ENCODE measurements at regions not wholly inside any gene's neighbourhood (a gene's known extent, or its start where the extent isn't known, plus 50 kb on each side); places are given as distances from the start of the nearest gene placed in this dataset.

- intact Hi-C loops (cut with DNase I): no loop called here
- Histone ChIP-seq H3K27me3 (no peaks in the 10 kb centered on the region), H3K4me3 (no peak overlapping the region), H3K9me3 (no peaks in the 10 kb centered on the region), H3K4me1 (no peaks in the 10 kb centered on the region), H3K27ac (no peak overlapping the region), H3K36me3 (no peaks in the 10 kb centered on the region)
- 80 to 83% methylated on average over 4 of the region's 4 CpGs for WGBS, 2 donors
- no peak for DNase-seq
- no peak for TF ChIP-seq CTCF (IDR thresholded peaks at IDR 0.05)
Observed at GRCh38 chr3:73164622-73165021, 103.2 kb downstream of the EBLN2 start.

GRCh38 chr3:73175698-73176097, 114.2 kb downstream of the EBLN2 start:
- no peaks in the 10 kb centered on the region for H3K27me3 ChIP-seq
- WGBS, 2 donors: 88% methylated on average over 1 of the region's 1 CpG; no CpG with 5 or more reads in 1 of the 2 donors
- intact Hi-C loops (cut with DNase I): no loop called here
- no peak overlapping the region for H3K27ac ChIP-seq
- H3K36me3 ChIP-seq: no peaks in the 10 kb centered on the region
- no peak overlapping the region for H3K4me3 ChIP-seq
- H3K4me1 ChIP-seq: no peaks in the 10 kb centered on the region
- DNase-seq: no peak
- TF ChIP-seq CTCF (IDR thresholded peaks at IDR 0.05): no peak
- TF ChIP-seq POLR2A (IDR thresholded peaks at IDR 0.05): no peak
- H3K9me3 ChIP-seq: no peaks in the 10 kb centered on the region

DNA sequence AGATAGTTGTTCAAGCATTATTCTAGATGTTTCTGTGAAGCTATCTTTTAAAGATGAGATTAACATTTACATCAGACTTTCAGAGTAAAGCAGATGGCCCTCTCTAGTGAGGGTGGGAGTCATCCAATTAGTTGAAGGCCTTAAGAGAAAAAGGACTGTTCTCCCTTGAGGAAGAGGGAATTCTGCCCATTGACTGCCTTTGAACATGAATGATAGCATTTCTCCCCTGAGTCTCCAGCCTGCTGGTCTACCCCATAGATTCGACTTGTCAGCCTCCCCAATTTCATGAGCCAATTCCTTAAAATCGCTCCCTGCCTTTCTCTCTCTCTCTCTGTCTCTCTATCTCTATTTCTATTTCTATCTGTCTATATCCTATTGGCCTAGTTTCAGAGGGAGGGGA, 115.5 kb downstream of the EBLN2 start:
- Histone ChIP-seq H3K9me3 (no peaks in the 10 kb centered on the region), H3K4me3 (no peak overlapping the region), H3K4me1 (no peaks in the 10 kb centered on the region), H3K27ac (no peak overlapping the region), H3K36me3 (no peaks in the 10 kb centered on the region), H3K27me3 (no peaks in the 10 kb centered on the region)
- no peak for DNase-seq
- no peak for TF ChIP-seq POLR2A (IDR thresholded peaks at IDR 0.05)
- TF ChIP-seq CTCF (IDR thresholded peaks at IDR 0.05): no peak
- intact Hi-C loops (cut with DNase I): no loop called here
- WGBS, 2 donors: 63 to 89% methylated on average over 2 of the region's 2 CpGs

DNA sequence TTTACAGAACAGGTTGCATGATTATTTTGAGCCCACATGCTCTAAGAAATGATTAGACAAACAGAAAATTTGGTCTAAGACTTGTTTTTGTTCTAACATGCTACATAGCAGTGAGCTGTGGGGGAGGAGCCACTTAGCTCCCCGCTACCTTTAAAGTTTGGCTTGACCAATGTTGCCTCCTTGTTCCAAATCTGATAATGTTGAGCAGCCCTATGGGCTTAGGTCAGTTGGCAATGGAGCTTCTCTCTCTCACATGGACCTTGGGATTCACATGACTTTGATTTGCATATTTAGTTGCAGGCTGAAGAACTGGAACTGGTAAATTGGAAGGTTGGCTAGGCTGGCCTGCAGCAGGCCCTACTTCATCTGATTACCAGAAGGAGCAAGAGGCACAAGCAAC, 116.4 kb downstream of the EBLN2 start:
- DNase-seq: no peak
- no peak overlapping the region for H3K4me3 ChIP-seq
- WGBS, 2 donors: 85 to 93% methylated on average over 1 of the region's 1 CpG
- intact Hi-C loops (cut with DNase I): no loop called here
- no peaks in the 10 kb centered on the region for H3K9me3 ChIP-seq
- H3K4me1 ChIP-seq: no peaks in the 10 kb centered on the region
- TF ChIP-seq POLR2A (IDR thresholded peaks at IDR 0.05): no peak
- TF ChIP-seq CTCF (IDR thresholded peaks at IDR 0.05): no peak
- H3K27me3 ChIP-seq: no peaks in the 10 kb centered on the region
- no peaks in the 10 kb centered on the region for H3K36me3 ChIP-seq
- no peak overlapping the region for H3K27ac ChIP-seq

DNA sequence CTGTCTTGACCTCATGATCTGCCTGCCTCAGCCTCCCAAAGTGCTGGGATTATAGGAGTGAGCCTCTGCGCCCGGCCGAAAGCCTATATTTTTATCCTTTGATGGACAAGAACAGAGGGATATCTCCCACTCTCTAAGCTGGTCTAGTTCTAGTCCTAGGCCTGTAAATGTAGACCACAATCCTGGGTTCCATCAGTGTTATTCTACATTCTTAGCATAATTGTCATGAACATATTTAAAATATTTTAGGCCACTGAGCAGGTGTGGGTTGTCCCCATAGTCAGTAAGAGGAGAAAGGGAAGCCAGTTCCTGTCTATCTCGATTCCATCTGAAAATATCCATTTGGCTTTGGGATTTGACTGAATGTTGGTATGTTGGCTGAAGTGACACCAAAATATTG, 118.1 kb downstream of the EBLN2 start:
- no peaks in the 10 kb centered on the region for H3K27me3 ChIP-seq
- intact Hi-C loops (cut with DNase I): no loop called here
- no peak overlapping the region for H3K4me3 ChIP-seq
- no peak for TF ChIP-seq CTCF (IDR thresholded peaks at IDR 0.05)
- TF ChIP-seq POLR2A (IDR thresholded peaks at IDR 0.05): no peak
- 92% methylated on average over 4 of the region's 4 CpGs for WGBS, 2 donors
- H3K4me1 ChIP-seq: no peaks in the 10 kb centered on the region
- no peak overlapping the region for H3K27ac ChIP-seq
- H3K36me3 ChIP-seq: no peaks in the 10 kb centered on the region
- no peaks in the 10 kb centered on the region for H3K9me3 ChIP-seq
- no peak for DNase-seq
